H9 (cell line): ENCODE measurements at regions not wholly inside any gene's neighbourhood (a gene's known extent, or its start where the extent isn't known, plus 50 kb on each side); places are given as distances from the start of the nearest gene placed in this dataset.

Experiments
- DNase-seq: peaks from one replicate; pipeline ENCODE4 v3.0.0-alpha.2; 2017
- H2AFZ ChIP-seq: one replicate; pipeline ENCODE4 v1.6.1; 2013; ENCODE audit warnings: mild to moderate bottlenecking, low read length, control low read depth, moderate library complexity
- H2AK5ac ChIP-seq: 2 replicates; pipeline ENCODE4 v1.6.1; 2013; ENCODE audit warnings: low read length, control low read depth, mixed read lengths; ENCODE audit not compliant: insufficient read length
- H2BK120ac ChIP-seq: one replicate; pipeline ENCODE4 v1.6.1; 2013; ENCODE audit warnings: low read depth, mild to moderate bottlenecking, low read length, control low read depth, inconsistent platforms; ENCODE audit not compliant: poor library complexity, severe bottlenecking
- H2BK12ac ChIP-seq: 2 replicates; pipeline ENCODE4 v1.6.1; 2013; ENCODE audit warnings: low read length, control low read depth, mixed read lengths, low read depth; ENCODE audit not compliant: insufficient read length
- H2BK15ac ChIP-seq: 2 replicates; pipeline ENCODE4 v1.6.1; 2013; ENCODE audit warnings: low read depth, low read length, control low read depth
- H2BK20ac ChIP-seq: one replicate; pipeline ENCODE4 v1.6.1; 2013; ENCODE audit warnings: low read depth, mild to moderate bottlenecking, low read length, control low read depth, inconsistent platforms; ENCODE audit not compliant: poor library complexity, severe bottlenecking
- H2BK5ac ChIP-seq: 2 replicates; pipeline ENCODE4 v1.6.1; 2013; ENCODE audit warnings: low read length, control low read depth, mixed read lengths; ENCODE audit not compliant: insufficient read length
- H3K14ac ChIP-seq: 2 replicates; pipeline ENCODE4 v1.6.1; 2013; ENCODE audit warnings: low read length, control low read depth; ENCODE audit not compliant: insufficient read depth
- H3K18ac ChIP-seq: 2 replicates; pipeline ENCODE4 v1.6.1; 2013; ENCODE audit warnings: low read depth, mild to moderate bottlenecking, mixed read lengths, low read length, control low read depth; ENCODE audit not compliant: insufficient read length
- H3K23ac ChIP-seq: 2 replicates; pipeline ENCODE4 v1.6.1; 2013; ENCODE audit warnings: low read length, control low read depth, mixed read lengths, low read depth; ENCODE audit not compliant: insufficient read length
- H3K23me2 ChIP-seq: 2 replicates; pipeline ENCODE4 v1.6.1; 2013; ENCODE audit warnings: low read depth, mild to moderate bottlenecking, mixed read lengths, low read length, control low read depth; ENCODE audit not compliant: insufficient read length, poor library complexity, severe bottlenecking
- H3K27ac ChIP-seq: 2 replicates; pipeline ENCODE4 v1.5.1; 2013; ENCODE audit warnings: low read length, control low read depth, mixed read lengths, low read depth; ENCODE audit not compliant: insufficient read length
- H3K27me3 ChIP-seq: 2 replicates; pipeline ENCODE4 v1.6.1; 2013; ENCODE audit warnings: low read length, control low read depth, inconsistent platforms; ENCODE audit not compliant: insufficient read depth
- H3K4ac ChIP-seq: 2 replicates; pipeline ENCODE4 v1.6.1; 2013; ENCODE audit warnings: low read depth, mild to moderate bottlenecking, control low read depth, inconsistent platforms, low read length, moderate library complexity
- H3K4me1 ChIP-seq: 2 replicates; pipeline ENCODE4 v1.6.1; 2013; ENCODE audit warnings: low read length, control low read depth, inconsistent platforms; ENCODE audit not compliant: insufficient read depth
- H3K4me2 ChIP-seq: 2 replicates; pipeline ENCODE4 v1.6.1; 2013; ENCODE audit warnings: low read length, control low read depth, mixed read lengths; ENCODE audit not compliant: insufficient read length, insufficient read depth
- H3K56ac ChIP-seq: 2 replicates; pipeline ENCODE4 v1.6.1; 2013; ENCODE audit warnings: low read depth, mild to moderate bottlenecking, mixed read lengths, low read length, control low read depth; ENCODE audit not compliant: insufficient read length
- H3K79me1 ChIP-seq: 2 replicates; pipeline ENCODE4 v1.6.1; 2013; ENCODE audit warnings: low read depth, mild to moderate bottlenecking, moderate library complexity, low read length, control low read depth, inconsistent platforms; ENCODE audit not compliant: insufficient read depth, poor library complexity, severe bottlenecking
- H3K79me2 ChIP-seq: 2 replicates; pipeline ENCODE4 v1.6.1; 2013; ENCODE audit warnings: low read length, control low read depth, inconsistent platforms; ENCODE audit not compliant: insufficient read depth
- H3K9ac ChIP-seq: 2 replicates; pipeline ENCODE4 v1.6.1; 2013; ENCODE audit warnings: low read length, control low read depth, mixed read lengths; ENCODE audit not compliant: insufficient read length; ENCODE audit errors: extremely low read depth
- H3K9me3 ChIP-seq: one replicate; pipeline ENCODE4 v1.6.1; 2013; ENCODE audit warnings: low read depth, low read length, inconsistent platforms; ENCODE audit not compliant: control insufficient read depth
- H3T11ph ChIP-seq: one replicate; pipeline ENCODE4 v1.6.1; 2013; ENCODE audit warnings: mild to moderate bottlenecking, low read length, control low read depth, inconsistent platforms
- H4K20me1 ChIP-seq: one replicate; pipeline ENCODE4 v1.6.1; 2013; ENCODE audit not compliant: control insufficient read depth, insufficient read length, insufficient read depth
- H4K5ac ChIP-seq: 2 replicates; pipeline ENCODE4 v1.6.1; 2013; ENCODE audit warnings: low read depth, mild to moderate bottlenecking, mixed read lengths, low read length, control low read depth; ENCODE audit not compliant: insufficient read length
- H4K8ac ChIP-seq: replicated peaks from 2 replicates; pipeline ENCODE4 v1.6.1; 2013; ENCODE audit warnings: low read length, control low read depth, mixed read lengths, low read depth; ENCODE audit not compliant: insufficient read length
- H4K91ac ChIP-seq: 2 replicates; pipeline ENCODE4 v1.6.1; 2013; ENCODE audit warnings: low read depth, mild to moderate bottlenecking, moderate library complexity, mixed read lengths, low read length, control low read depth; ENCODE audit not compliant: insufficient read length
- H3K27ac Mint-ChIP-seq, 3 experiments: 2 replicates in 2 of 3; 3 replicates in 1 of 3; pipeline ENCODE4 v1.8.0; 2020 to 2021; ENCODE audit warnings: mixed read lengths in 3 of 3, mild to moderate bottlenecking in 1 of 3, moderate library complexity in 1 of 3
- H3K27me3 Mint-ChIP-seq: 2 replicates; pipeline ENCODE4 v1.8.0; 2021; ENCODE audit warnings: low read depth, mild to moderate bottlenecking, moderate library complexity, mixed read lengths
- H3K36me3 Mint-ChIP-seq, 3 experiments: 2 replicates in 2 of 3; 3 replicates in 1 of 3; pipeline ENCODE4 v1.8.0; 2020 to 2021; ENCODE audit warnings: low read depth in 3 of 3, mixed read lengths in 3 of 3; ENCODE audit not compliant: insufficient read depth in 1 of 3
- H3K4me1 Mint-ChIP-seq, 2 experiments: 2 replicates each; pipeline ENCODE4 v1.8.0; 2020; ENCODE audit warnings: mixed read lengths in 2 of 2
- H3K4me3 Mint-ChIP-seq, 2 experiments: 2 replicates in 1 of 2; 3 replicates in 1 of 2; pipeline ENCODE4 v1.8.0; 2020 to 2021; ENCODE audit warnings: mild to moderate bottlenecking in 2 of 2, mixed read lengths in 2 of 2, moderate library complexity in 1 of 2
- H3K9me3 Mint-ChIP-seq, 2 experiments: 2 replicates in 1 of 2; 3 replicates in 1 of 2; pipeline ENCODE4 v1.8.0; 2020; ENCODE audit warnings: mild to moderate bottlenecking in 2 of 2, mixed read lengths in 2 of 2, moderate library complexity in 1 of 2
- WGBS: extraction: QIAGEN DNeasy Blood & Tissue Kit; methylation state at CpG from one replicate; pipeline ENCODE4 v1.1.7; 2013; ENCODE audit warnings: missing lambda C conversion rate, low lambda C conversion rate, mixed read lengths; ENCODE audit not compliant: insufficient read length; ENCODE audit errors: extremely low coverage; 5-methylcytosine and 5-hydroxymethylcytosine counted together
- TF ChIP-seq, protein P1 (sequence below): fragments of 200-600 bp; sonication (generic); conservative IDR thresholded peaks from 3 replicates; pipeline ENCODE4 v1.8.0; 2021; ENCODE audit warnings: antibody characterized with exemption, mild to moderate bottlenecking

DNA sequence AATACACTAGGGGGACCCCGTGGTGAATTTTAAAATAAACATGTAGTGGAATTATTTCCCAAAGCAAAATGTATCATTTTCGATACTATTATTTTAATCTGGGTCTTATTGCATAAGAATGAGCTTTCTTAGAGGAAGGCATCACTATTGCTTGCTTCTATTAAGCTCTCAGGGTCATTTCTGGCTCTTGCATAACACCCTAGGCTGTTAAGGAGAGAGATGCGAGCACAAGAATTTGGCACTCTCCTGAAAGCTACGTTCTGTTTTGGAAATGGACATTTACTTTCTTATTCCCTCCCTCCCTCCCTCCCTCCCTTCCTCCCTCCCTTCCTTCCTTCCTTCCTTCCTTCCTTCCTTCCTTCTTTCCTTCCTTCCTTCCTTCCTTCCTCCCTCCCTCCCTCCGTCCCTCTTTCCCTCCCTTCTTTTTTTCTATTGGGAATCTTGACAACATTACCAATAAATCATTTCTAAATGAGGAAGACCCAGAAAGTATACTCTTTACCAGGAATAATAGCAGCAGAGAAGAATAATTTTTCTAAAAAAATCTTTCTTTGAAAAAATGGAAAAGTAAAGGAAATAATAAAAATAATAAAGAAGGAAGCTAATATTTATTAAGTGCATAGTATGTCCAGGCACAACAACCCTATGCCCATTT lies 83.6 kb upstream of the BDNF start:
- Mint-ChIP-seq H3K36me3 (no peaks in the 10 kb centered on the region), H3K9me3 (no peaks in the 10 kb centered on the region), H3K27me3 (peaks cover 14% of the 10 kb centered on the region), H3K4me3 (no peak overlapping the region), H3K27ac (no peak overlapping the region; a peak in 1 of 7 replicates), H3K4me1 (peaks cover 0 to 5% of the 10 kb centered on the region in 2 experiments; a peak in 2 of 4 replicates)
- H3K18ac ChIP-seq = no peak overlapping the region
- H2BK20ac ChIP-seq = no peak overlapping the region
- H4K8ac ChIP-seq = no peak overlapping the region
- no peak overlapping the region for H3K56ac ChIP-seq
- H3K23ac ChIP-seq = no peak overlapping the region
- no peak overlapping the region for H2BK5ac ChIP-seq
- no peak overlapping the region for H3K4me2 ChIP-seq
- no peak overlapping the region for H2BK120ac ChIP-seq
- no peaks in the 10 kb centered on the region for H3K23me2 ChIP-seq
- TF ChIP-seq, protein P1, sequence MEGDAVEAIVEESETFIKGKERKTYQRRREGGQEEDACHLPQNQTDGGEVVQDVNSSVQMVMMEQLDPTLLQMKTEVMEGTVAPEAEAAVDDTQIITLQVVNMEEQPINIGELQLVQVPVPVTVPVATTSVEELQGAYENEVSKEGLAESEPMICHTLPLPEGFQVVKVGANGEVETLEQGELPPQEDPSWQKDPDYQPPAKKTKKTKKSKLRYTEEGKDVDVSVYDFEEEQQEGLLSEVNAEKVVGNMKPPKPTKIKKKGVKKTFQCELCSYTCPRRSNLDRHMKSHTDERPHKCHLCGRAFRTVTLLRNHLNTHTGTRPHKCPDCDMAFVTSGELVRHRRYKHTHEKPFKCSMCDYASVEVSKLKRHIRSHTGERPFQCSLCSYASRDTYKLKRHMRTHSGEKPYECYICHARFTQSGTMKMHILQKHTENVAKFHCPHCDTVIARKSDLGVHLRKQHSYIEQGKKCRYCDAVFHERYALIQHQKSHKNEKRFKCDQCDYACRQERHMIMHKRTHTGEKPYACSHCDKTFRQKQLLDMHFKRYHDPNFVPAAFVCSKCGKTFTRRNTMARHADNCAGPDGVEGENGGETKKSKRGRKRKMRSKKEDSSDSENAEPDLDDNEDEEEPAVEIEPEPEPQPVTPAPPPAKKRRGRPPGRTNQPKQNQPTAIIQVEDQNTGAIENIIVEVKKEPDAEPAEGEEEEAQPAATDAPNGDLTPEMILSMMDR = no peak
- no peaks in the 10 kb centered on the region for H4K20me1 ChIP-seq
- no peak overlapping the region for H3T11ph ChIP-seq
- H4K91ac ChIP-seq = no peak overlapping the region
- H2BK15ac ChIP-seq = no peak overlapping the region
- no peaks in the 10 kb centered on the region for H3K79me2 ChIP-seq
- no CpG with 5 or more reads among the region's 5 CpGs for WGBS
- H3K79me1 ChIP-seq = no peaks in the 10 kb centered on the region
- H3K27me3 ChIP-seq = no peaks in the 10 kb centered on the region
- H2AFZ ChIP-seq = no peak overlapping the region
- H2BK12ac ChIP-seq = no peak overlapping the region
- H3K27ac ChIP-seq = no peak overlapping the region
- no peak overlapping the region for H2AK5ac ChIP-seq
- no peaks in the 10 kb centered on the region for H3K4me1 ChIP-seq
- no peak overlapping the region for H4K5ac ChIP-seq
- H3K9me3 ChIP-seq = no peaks in the 10 kb centered on the region
- H3K4ac ChIP-seq = no peak overlapping the region
- no peak overlapping the region for H3K14ac ChIP-seq
- no peak for DNase-seq
- H3K9ac ChIP-seq = no peak overlapping the region
